Cortex of kidney (tissue), 1 donor: ENCODE measurements at regions not wholly inside any gene's neighbourhood (a gene's known extent, or its start where the extent isn't known, plus 50 kb on each side); places are given as distances from the start of the nearest gene placed in this dataset.
"Not testable (repeated sequence)": the region's sequence is repeated elsewhere in the genome, so short reads cannot be mapped to it uniquely, and the experiment has no call there.

Experiments
- DNase-seq: peaks from one replicate; lab custom pipeline; 2025; lab: John Stamatoyannopoulos, UW

- DNase-seq = no peak
Observed at GRCh38 chr9:89939181-89939580, 334.4 kb downstream of the GADD45G start.

GRCh38 chr9:89939626-89940292 lies 334.9 kb downstream of the GADD45G start:
- DNase-seq = no peak

- DNase-seq = no peak
Observed at GRCh38 chr9:89940625-89941024, 335.8 kb downstream of the GADD45G start.

GRCh38 chr9:89941875-89942274 lies 337.1 kb downstream of the GADD45G start:
- DNase-seq = no peak

- DNase-seq = no peak
Observed at GRCh38 chr9:89942643-89943042, 337.8 kb downstream of the GADD45G start.

- DNase-seq = no peak
Observed at GRCh38 chr9:89943309-89943708, 338.5 kb downstream of the GADD45G start.

- no peak for DNase-seq
Observed at GRCh38 chr9:89943728-89944127, 338.9 kb downstream of the GADD45G start.

- DNase-seq = no peak
Observed at GRCh38 chr9:89945133-89945532, 340.3 kb downstream of the GADD45G start.

- no peak for DNase-seq
Observed at GRCh38 chr9:89946741-89947140, 341.9 kb downstream of the GADD45G start.

- DNase-seq = no peak
Observed at GRCh38 chr9:89949111-89949510, 344.3 kb downstream of the GADD45G start.

- DNase-seq = no peak
Observed at GRCh38 chr9:89951675-89952074, 346.9 kb downstream of the GADD45G start.

- DNase-seq = no peak
Observed at GRCh38 chr9:89952401-89952800, 347.6 kb downstream of the GADD45G start.

GRCh38 chr9:89953263-89953662 lies 348.5 kb downstream of the GADD45G start:
- DNase-seq = not testable (repeated sequence)

GRCh38 chr9:89953824-89954615 lies 349.2 kb downstream of the GADD45G start:
- DNase-seq = no peak

- DNase-seq = no peak
Observed at GRCh38 chr9:89955144-89955543, 350.3 kb downstream of the GADD45G start.

- DNase-seq = no peak
Observed at GRCh38 chr9:89955626-89956025, 350.8 kb downstream of the GADD45G start.

- no peak for DNase-seq
Observed at GRCh38 chr9:89956331-89956730, 351.5 kb downstream of the GADD45G start.

GRCh38 chr9:89956907-89957306 lies 352.1 kb downstream of the GADD45G start:
- no peak for DNase-seq

GRCh38 chr9:89958086-89958485 lies 353.3 kb downstream of the GADD45G start:
- DNase-seq = no peak

GRCh38 chr9:89961616-89962341 lies 357.0 kb downstream of the GADD45G start:
- DNase-seq = no peak

- DNase-seq = no peak
Observed at GRCh38 chr9:89963280-89963679, 358.5 kb downstream of the GADD45G start.

- no peak for DNase-seq
Observed at GRCh38 chr9:89967527-89967926, 362.7 kb downstream of the GADD45G start.

- DNase-seq = no peak
Observed at GRCh38 chr9:89969156-89969675, 364.4 kb downstream of the GADD45G start.
